Muscle of leg (tissue), 3 donors: ENCODE measurements at regions not wholly inside any gene's neighbourhood (a gene's known extent, or its start where the extent isn't known, plus 50 kb on each side); places are given as distances from the start of the nearest gene placed in this dataset.

Experiments used
- DNase-seq: peaks from one replicate; pipeline ENCODE4 v3.0.0; 2013
- H3K27ac ChIP-seq: one replicate; pipeline ENCODE4 v1.5.1; 2013; ENCODE audit warnings: mild to moderate bottlenecking, low read length, control low read depth
- H3K27me3 ChIP-seq: one replicate; pipeline ENCODE4 v1.6.1; 2013; ENCODE audit warnings: low read length; ENCODE audit not compliant: control insufficient read depth, insufficient read depth
- H3K36me3 ChIP-seq: one replicate; pipeline ENCODE4 v1.6.1; 2013; ENCODE audit warnings: low read length; ENCODE audit not compliant: control insufficient read depth, insufficient read depth
- H3K4me1 ChIP-seq: one replicate; pipeline ENCODE4 v1.6.1; 2013; ENCODE audit warnings: low read length; ENCODE audit not compliant: control insufficient read depth, insufficient read depth
- H3K4me3 ChIP-seq: one replicate; pipeline ENCODE4 v1.5.1; 2013; ENCODE audit warnings: low read length, control low read depth
- H3K9me3 ChIP-seq: replicated peaks from 2 replicates; pipeline ENCODE4 v1.6.1; 2013; ENCODE audit warnings: low read depth, low read length; ENCODE audit not compliant: control insufficient read depth
- WGBS: methylation state at CpG from one replicate; pipeline ENCODE4 v1.1.5; 2013; ENCODE audit warnings: missing lambda C conversion rate; ENCODE audit not compliant: insufficient coverage; 5-methylcytosine and 5-hydroxymethylcytosine counted together

DNA sequence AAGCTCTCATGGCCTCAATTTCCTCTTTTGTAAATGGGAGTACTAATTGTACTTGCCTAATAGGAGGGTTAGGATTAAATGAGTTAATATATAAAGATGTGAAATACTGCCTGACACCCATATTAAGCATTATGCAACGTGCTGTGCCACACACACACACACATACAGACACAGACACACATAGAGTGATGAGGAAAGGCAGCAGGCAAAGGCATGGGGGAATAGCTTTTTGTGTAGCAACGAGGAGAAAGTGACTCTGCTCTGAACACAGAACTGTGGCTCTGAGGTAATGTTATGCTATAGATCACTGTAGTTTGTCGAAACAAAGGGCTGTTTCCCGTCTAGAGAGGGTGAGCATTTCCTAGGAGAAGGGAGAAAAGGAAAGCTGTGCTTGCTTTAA, 233.3 kb upstream of the SLCO3A1 start:
- no peaks in the 10 kb centered on the region for H3K4me1 ChIP-seq
- DNase-seq: no peak

DNA sequence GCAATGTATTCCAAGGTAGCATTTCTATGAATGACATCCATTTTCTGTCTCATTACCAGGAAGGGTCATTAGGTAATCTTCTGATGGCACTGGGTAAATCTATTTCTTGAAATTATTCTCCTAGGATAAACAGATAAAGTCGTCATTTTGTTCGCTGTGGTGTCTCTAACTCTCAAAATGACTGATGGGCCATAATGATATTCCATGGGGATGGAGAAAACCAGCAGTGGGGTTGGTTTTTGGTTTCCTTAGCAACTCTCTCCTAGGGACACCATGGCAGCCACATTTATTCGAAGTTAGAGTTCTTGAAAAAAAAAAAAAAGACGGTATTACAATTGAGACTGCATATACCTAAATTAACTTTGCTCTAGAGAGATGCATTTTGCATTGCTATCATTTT, 231.3 kb upstream of the SLCO3A1 start:
- no CpG with 5 or more reads among the region's 4 CpGs for WGBS
- no peaks in the 10 kb centered on the region for H3K4me1 ChIP-seq
- H3K4me3 ChIP-seq: no peak overlapping the region
- H3K36me3 ChIP-seq: no peaks in the 10 kb centered on the region
- no peaks in the 10 kb centered on the region for H3K27me3 ChIP-seq
- no peak overlapping the region for H3K27ac ChIP-seq
- no peak for DNase-seq
- no peaks in the 10 kb centered on the region for H3K9me3 ChIP-seq

More for the DNA sequence above, 233.3 kb upstream of the SLCO3A1 start:
- Histone ChIP-seq H3K4me3 (no peak overlapping the region), H3K9me3 (no peaks in the 10 kb centered on the region), H3K27ac (no peak overlapping the region), H3K27me3 (no peaks in the 10 kb centered on the region), H3K36me3 (no peaks in the 10 kb centered on the region)
- 31% methylated on average over 3 of the region's 4 CpGs for WGBS

DNA sequence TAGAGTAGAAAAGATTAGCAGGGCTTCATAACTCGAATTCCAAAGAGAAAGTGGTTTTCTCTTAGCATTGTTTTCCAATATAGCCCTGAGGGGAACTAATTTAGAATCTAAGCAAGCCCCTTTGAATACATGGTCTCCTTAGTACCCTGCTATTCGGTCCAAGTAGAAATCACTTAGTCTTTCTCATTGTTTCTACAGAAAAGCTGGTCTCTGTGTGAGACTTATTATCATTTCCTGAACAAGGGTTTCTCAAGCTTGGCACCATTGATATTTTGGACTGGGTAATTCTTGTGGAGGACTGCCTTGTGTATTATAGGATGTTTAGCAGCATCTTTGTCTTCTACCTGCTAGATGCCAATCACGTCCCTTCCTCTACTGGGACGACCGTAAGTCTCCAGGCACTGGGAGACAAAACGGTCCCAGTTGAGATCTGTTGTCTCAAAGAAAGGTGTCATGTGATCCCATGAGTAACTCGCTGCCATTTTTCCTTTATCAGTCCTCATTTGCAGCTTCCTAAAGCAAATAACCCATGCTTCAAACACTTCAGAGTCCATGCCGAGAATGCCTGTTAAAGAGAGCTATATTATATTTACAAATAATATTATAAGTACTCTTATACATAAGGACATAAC, 230.7 kb upstream of the SLCO3A1 start:
- DNase-seq: no peak
- no peaks in the 10 kb centered on the region for H3K27me3 ChIP-seq
- no peaks in the 10 kb centered on the region for H3K4me1 ChIP-seq
- H3K36me3 ChIP-seq: no peaks in the 10 kb centered on the region
- H3K27ac ChIP-seq: no peak overlapping the region
- H3K9me3 ChIP-seq: no peaks in the 10 kb centered on the region
- 100% methylated on average over 3 of the region's 8 CpGs for WGBS
- H3K4me3 ChIP-seq: no peak overlapping the region

DNA sequence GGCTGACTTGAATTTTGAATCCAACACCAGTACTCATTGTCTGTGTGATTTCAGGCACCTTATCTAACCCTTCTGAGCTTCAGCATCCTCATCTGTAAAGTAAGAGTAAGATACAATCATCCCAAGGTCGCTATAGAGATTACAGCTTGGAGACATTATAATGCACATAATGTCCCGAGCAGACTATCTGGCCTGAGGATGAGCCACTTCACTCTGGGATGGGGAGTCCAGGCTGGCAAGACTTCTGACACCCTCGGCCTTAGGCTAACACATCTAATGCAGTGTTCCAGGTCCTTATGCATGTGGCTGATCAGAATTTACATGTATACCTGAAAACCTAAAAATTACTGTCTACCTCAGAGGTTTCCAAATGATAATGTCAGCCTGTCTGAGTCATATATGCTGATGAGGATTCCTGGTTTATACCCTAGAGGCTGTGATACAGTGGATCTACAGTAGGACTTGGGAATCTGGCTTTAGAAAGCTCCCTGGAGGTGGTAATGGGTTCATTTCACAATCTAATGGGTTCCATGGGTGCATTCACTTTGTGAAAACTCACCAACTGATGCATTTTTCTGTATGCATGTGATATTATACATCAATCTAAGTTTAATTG, 229.0 kb upstream of the SLCO3A1 start:
- H3K27ac ChIP-seq: no peak overlapping the region
- no peak overlapping the region for H3K4me3 ChIP-seq
- no peaks in the 10 kb centered on the region for H3K36me3 ChIP-seq
- no peaks in the 10 kb centered on the region for H3K9me3 ChIP-seq
- 58% methylated on average over 3 of the region's 3 CpGs for WGBS
- no peaks in the 10 kb centered on the region for H3K27me3 ChIP-seq
- no peaks in the 10 kb centered on the region for H3K4me1 ChIP-seq
- no peak for DNase-seq

DNA sequence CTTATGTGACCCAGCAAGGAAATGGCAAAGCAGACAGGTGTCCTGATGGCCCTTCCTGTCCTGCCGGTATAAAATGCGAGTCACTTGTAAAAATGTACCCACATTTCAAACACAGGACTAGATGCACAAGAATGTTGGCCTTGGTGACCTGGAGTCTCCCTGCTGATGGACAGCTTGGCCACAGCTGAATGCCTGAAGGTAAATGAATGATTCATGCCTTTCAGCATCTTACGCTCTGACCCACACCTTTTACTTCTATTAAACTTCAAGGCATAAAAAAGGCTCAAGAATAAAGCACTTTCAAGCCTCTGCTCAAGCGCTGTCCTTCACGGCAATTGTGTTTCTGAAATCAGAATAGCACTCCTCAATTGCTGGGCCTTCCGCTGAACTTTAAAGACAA, 228.0 kb upstream of the SLCO3A1 start:
- WGBS: 56% methylated on average over 3 of the region's 6 CpGs
- Histone ChIP-seq H3K27me3 (no peaks in the 10 kb centered on the region), H3K4me1 (no peaks in the 10 kb centered on the region), H3K4me3 (no peak overlapping the region), H3K36me3 (no peaks in the 10 kb centered on the region), H3K9me3 (no peaks in the 10 kb centered on the region), H3K27ac (no peak overlapping the region)
- DNase-seq: no peak

DNA sequence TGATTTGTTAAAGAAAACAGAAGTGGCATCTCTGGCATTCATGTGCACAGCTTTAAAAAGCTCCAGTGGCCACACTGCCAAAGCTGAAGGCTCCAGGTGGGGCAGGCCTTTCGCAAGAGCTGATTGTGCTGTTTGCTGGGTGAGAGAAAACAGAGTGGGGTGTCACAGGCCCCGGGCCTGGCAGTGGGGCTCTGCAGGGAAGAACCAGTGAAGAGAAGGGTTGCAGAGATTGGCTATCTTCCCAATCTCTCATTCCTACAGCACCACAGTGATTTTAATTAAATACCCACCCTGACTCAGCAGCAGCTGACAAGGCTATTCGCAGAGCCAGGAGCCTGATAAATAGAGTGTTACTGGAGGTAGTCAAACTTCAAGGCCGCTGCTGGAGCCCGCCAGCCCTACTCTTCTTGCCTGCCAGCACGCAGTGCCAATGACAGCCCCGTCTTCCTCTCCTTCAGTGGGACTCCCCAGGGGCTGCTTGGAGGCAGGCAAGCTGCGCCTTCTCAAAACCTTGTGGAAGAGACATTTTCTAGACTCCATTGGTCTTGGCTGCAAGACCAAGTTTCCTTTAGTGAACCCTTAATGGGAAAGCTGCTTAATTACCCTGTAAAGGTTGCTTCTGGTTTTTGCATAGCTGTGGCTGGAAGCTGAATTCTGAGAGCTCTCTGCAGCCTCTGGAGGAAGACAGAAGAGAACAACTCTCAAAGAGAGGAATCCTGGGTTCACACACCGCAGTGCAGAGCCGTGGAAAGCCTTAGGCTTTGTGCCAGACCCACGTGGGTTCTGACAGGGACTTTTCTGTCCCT, 225.8 kb upstream of the SLCO3A1 start:
- Histone ChIP-seq H3K9me3 (no peaks in the 10 kb centered on the region), H3K36me3 (no peaks in the 10 kb centered on the region), H3K4me3 (no peak overlapping the region), H3K4me1 (no peaks in the 10 kb centered on the region), H3K27me3 (no peaks in the 10 kb centered on the region), H3K27ac (no peak overlapping the region)
- 34% methylated on average over 7 of the region's 11 CpGs for WGBS
- peak; percentile 75 for DNase-seq

DNA sequence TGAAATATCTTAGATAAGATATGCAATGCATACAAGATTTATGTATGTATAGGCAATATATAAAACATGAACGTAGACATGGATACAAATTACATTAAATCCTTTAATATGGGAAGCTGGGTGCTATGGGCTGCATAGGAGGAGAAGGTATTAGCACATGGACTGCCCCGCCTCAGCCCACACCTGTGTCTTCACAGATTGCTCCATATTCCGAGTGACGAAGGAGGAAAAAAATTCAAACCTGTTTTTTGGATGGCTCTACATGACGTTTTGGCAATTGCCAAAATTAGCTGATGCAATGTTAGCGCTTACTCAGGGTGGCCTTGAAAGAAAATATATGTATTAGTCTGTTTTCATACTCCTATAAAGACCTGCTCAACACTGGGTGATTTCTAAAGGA, 223.4 kb upstream of the SLCO3A1 start:
- H3K27me3 ChIP-seq: no peaks in the 10 kb centered on the region
- no peak overlapping the region for H3K27ac ChIP-seq
- no peaks in the 10 kb centered on the region for H3K36me3 ChIP-seq
- H3K4me1 ChIP-seq: no peaks in the 10 kb centered on the region
- no CpG with 5 or more reads among the region's 6 CpGs for WGBS
- no peak for DNase-seq
- no peak overlapping the region for H3K4me3 ChIP-seq
- H3K9me3 ChIP-seq: no peaks in the 10 kb centered on the region

DNA sequence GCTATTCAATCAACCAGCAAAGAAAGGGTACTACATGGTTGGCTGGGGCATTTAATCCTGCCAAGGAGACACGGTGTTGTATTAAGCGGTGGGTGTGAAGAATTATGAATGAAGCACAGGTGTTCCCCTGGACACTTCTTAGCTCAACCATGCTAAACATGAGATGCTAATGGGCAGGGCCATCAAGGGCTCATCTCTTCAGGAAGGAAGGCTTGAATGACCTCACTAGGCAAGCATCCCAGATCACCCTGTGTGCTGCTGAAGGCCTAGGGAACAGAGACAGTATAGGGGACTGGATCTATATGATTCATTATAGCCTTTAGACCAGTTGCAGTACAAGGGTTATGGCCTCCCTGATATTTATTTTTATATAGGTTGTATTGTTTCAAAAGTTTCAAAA, 221.3 kb upstream of the SLCO3A1 start:
- Histone ChIP-seq H3K36me3 (no peaks in the 10 kb centered on the region), H3K4me1 (no peaks in the 10 kb centered on the region), H3K27me3 (no peaks in the 10 kb centered on the region), H3K27ac (no peak overlapping the region), H3K4me3 (no peak overlapping the region), H3K9me3 (no peaks in the 10 kb centered on the region)
- no CpG with 5 or more reads among the region's 2 CpGs for WGBS
- DNase-seq: no peak

DNA sequence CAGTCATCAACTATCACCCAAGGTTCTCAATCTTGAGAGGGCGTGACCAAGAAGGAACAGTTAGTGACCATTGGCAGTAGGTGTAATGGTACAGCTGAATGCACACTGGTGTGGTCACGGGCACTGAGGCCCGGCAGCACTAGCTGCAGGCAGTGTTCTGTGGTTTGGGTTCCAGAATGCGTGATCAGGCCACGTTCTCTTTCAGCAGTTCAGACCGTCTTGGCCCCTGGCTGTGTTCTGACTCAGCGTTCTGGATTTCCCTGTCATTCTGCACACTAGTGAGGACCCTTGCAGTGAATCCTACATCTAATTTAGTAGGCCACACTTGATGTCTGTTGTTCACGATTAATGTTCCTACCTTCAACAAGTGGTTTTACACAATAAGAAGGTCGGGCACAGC, 220.5 kb upstream of the SLCO3A1 start:
- Histone ChIP-seq H3K27me3 (no peaks in the 10 kb centered on the region), H3K4me3 (no peak overlapping the region), H3K36me3 (no peaks in the 10 kb centered on the region), H3K27ac (no peak overlapping the region), H3K9me3 (peaks cover 3% of the 10 kb centered on the region), H3K4me1 (no peaks in the 10 kb centered on the region)
- 82% methylated on average over 8 of the region's 9 CpGs for WGBS
- DNase-seq: no peak

DNA sequence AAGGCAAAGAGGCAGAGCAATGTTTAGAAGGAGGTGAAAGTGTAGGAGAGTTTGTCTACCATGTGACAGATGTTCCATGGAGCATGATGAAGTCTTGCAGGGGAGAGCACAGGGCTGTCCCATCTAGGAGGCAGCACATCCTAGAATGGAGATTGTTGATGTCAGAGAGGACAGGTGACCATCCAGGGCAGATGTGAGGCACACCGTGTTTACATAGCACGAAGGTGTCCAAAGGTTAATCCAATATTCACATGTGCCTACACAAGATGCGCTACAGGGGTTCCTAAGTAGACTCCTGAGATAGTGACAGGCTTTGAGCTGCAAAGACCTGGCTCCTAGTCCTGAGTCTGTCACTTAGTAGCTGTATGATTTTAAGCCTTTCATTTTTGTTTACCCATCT, 219.3 kb upstream of the SLCO3A1 start:
- Histone ChIP-seq H3K9me3 (peaks cover 3% of the 10 kb centered on the region), H3K27ac (no peak overlapping the region), H3K4me1 (no peaks in the 10 kb centered on the region), H3K27me3 (no peaks in the 10 kb centered on the region), H3K4me3 (no peak overlapping the region), H3K36me3 (no peaks in the 10 kb centered on the region)
- no peak for DNase-seq
- 90% methylated on average over 2 of the region's 3 CpGs for WGBS
